SU-DHL-6 (cell line): ENCODE measurements at regions not wholly inside any gene's neighbourhood (a gene's known extent, or its start where the extent isn't known, plus 50 kb on each side); places are given as distances from the start of the nearest gene placed in this dataset.

Source experiments
- H2AFZ ChIP-seq: fragments of 200-600 bp; sonication (generic); 2 replicates; pipeline ENCODE4 v1.6.1; 2014; ENCODE audit warnings: low read depth, mild to moderate bottlenecking, moderate library complexity, mixed read lengths, antibody characterized with exemption, low read length; ENCODE audit not compliant: severe bottlenecking
- H3F3A ChIP-seq: fragments of 200-600 bp; shearing (Covaris generic); 2 replicates; pipeline ENCODE4 v1.6.0; 2016; ENCODE audit warnings: antibody characterized with exemption, mild to moderate bottlenecking; ENCODE audit not compliant: insufficient read depth
- H3K27ac ChIP-seq: fragments of 200-600 bp; sonication (generic); 2 replicates; pipeline ENCODE4 v1.5.1; 2016; ENCODE audit warnings: low read depth, mild to moderate bottlenecking, low read length, moderate library complexity, mixed read lengths
- H3K27me3 ChIP-seq: fragments of 200-600 bp; sonication (generic), shearing (Covaris generic); 2 replicates; pipeline ENCODE4 v1.6.0; 2014; ENCODE audit warnings: mild to moderate bottlenecking, low read length
- H3K36me3 ChIP-seq: fragments of 200-600 bp; sonication (generic); 2 replicates; pipeline ENCODE4 v1.6.1; 2014; ENCODE audit warnings: mild to moderate bottlenecking, low read length, mixed read lengths
- H3K4me2 ChIP-seq: fragments of 300-600, 200-600 bp; shearing (Covaris generic), sonication (generic); 2 replicates; pipeline ENCODE4 v1.6.0; 2014; ENCODE audit warnings: low read length, low read depth, mild to moderate bottlenecking; ENCODE audit not compliant: poor library complexity, severe bottlenecking
- H3K4me3 ChIP-seq: fragments of 200-600 bp; sonication (generic); 2 replicates; pipeline ENCODE4 v1.5.1; 2014; ENCODE audit warnings: antibody characterized with exemption, low read length, mild to moderate bottlenecking, mixed read lengths; ENCODE audit not compliant: insufficient read depth, poor library complexity, severe bottlenecking
- H3K79me2 ChIP-seq: fragments of 200-600 bp; sonication (generic); 2 replicates; pipeline ENCODE4 v1.6.1; 2014; ENCODE audit warnings: mild to moderate bottlenecking, low read length, moderate library complexity; ENCODE audit not compliant: insufficient read depth
- H3K9ac ChIP-seq: fragments of 200-600 bp; sonication (generic); 2 replicates; pipeline ENCODE4 v1.7.0; 2014; ENCODE audit warnings: mild to moderate bottlenecking, low read length
- H3K9me2 ChIP-seq: fragments of 200-600 bp; sonication (generic); replicated peaks from 2 replicates; pipeline ENCODE4 v1.6.1; 2014; ENCODE audit warnings: low read length; ENCODE audit not compliant: insufficient read depth
- H3K9me3 ChIP-seq: fragments of 200-600 bp; sonication (generic); 2 replicates; pipeline ENCODE4 v1.6.1; 2014; ENCODE audit warnings: low read length, mixed read lengths; ENCODE audit not compliant: insufficient read depth
- H4K20me1 ChIP-seq: fragments of 200-600 bp; sonication (generic); 2 replicates; pipeline ENCODE4 v1.6.1; 2014; ENCODE audit warnings: low read depth, mild to moderate bottlenecking, antibody characterized with exemption, low read length, moderate library complexity, mixed read lengths
- CTCF ChIP-seq: fragments of 200-600 bp; sonication (generic); IDR thresholded peaks from one replicate; pipeline ENCODE4 v1.5.1; 2017; ENCODE audit warnings: antibody characterized with exemption, mild to moderate bottlenecking, low read length, moderate library complexity; ENCODE audit not compliant: insufficient read depth, poor library complexity, severe bottlenecking
- EZH2phosphoT487 ChIP-seq: fragments of 200-600 bp; sonication (generic), shearing (Covaris generic); conservative IDR thresholded peaks from 2 replicates; pipeline ENCODE4 v1.6.1; 2018; ENCODE audit warnings: mild to moderate bottlenecking, antibody characterized with exemption, low read length, moderate library complexity, mixed read lengths

- Histone ChIP-seq H3K9ac (no peak overlapping the region), H3K79me2 (no peaks in the 10 kb centered on the region), H3K9me2 (no peaks in the 10 kb centered on the region), H4K20me1 (no peaks in the 10 kb centered on the region), H3K4me3 (no peak overlapping the region), H3K27me3 (peaks cover 3% of the 10 kb centered on the region; the same call in 1 of the 2 replicates), H2AFZ (no peak overlapping the region), H3K4me2 (no peak overlapping the region), H3F3A (no peaks in the 10 kb centered on the region), H3K36me3 (no peaks in the 10 kb centered on the region), H3K9me3 (no peaks in the 10 kb centered on the region), H3K27ac (no peak overlapping the region)
- no peak for TF ChIP-seq CTCF
- no peak for TF ChIP-seq EZH2phosphoT487
These were observed 136.2 kb upstream of the CCN2 start for GRCh38 chr6:132087391-132087790.

GRCh38 chr6:132085731-132086130 lies 134.6 kb upstream of the CCN2 start:
- Histone ChIP-seq H2AFZ (no peak overlapping the region), H3K9me2 (no peaks in the 10 kb centered on the region), H3K79me2 (no peaks in the 10 kb centered on the region), H3K27ac (no peak overlapping the region), H3K27me3 (no peaks in the 10 kb centered on the region), H3F3A (no peaks in the 10 kb centered on the region), H3K4me2 (no peak overlapping the region), H3K9me3 (no peaks in the 10 kb centered on the region), H3K36me3 (no peaks in the 10 kb centered on the region), H3K4me3 (no peak overlapping the region), H4K20me1 (no peaks in the 10 kb centered on the region), H3K9ac (no peak overlapping the region)
- TF ChIP-seq EZH2phosphoT487 = no peak
- TF ChIP-seq CTCF = no peak

- TF ChIP-seq EZH2phosphoT487 (no peak), CTCF (no peak)
- Histone ChIP-seq H3K4me3 (no peak overlapping the region), H4K20me1 (no peaks in the 10 kb centered on the region), H3K9ac (no peak overlapping the region), H2AFZ (no peak overlapping the region), H3K27me3 (no peaks in the 10 kb centered on the region), H3K79me2 (no peaks in the 10 kb centered on the region), H3K4me2 (no peak overlapping the region), H3K9me2 (no peaks in the 10 kb centered on the region), H3K36me3 (no peaks in the 10 kb centered on the region), H3F3A (no peaks in the 10 kb centered on the region), H3K9me3 (no peaks in the 10 kb centered on the region), H3K27ac (no peak overlapping the region)
These were observed 133.8 kb upstream of the CCN2 start for GRCh38 chr6:132084811-132085509.
